GM23338 (cell line): ENCODE measurements at regions not wholly inside any gene's neighbourhood (a gene's known extent, or its start where the extent isn't known, plus 50 kb on each side); places are given as distances from the start of the nearest gene placed in this dataset.

ENCODE experiments used
- ATAC-seq: fragments of 200-7000 bp; cut with Tn5 transposase; 3 replicates; pipeline ENCODE4 v1.9.1; 2020
- DNase-seq: peaks from one replicate; pipeline ENCODE4 v3.0.0-alpha.2; 2015; ENCODE audit warnings: low spot score
- H2AFZ ChIP-seq: fragments of 200-600 bp; sonication (generic); 2 replicates; pipeline ENCODE4 v1.8.0; 2016; ENCODE audit warnings: antibody characterized with exemption, mild to moderate bottlenecking, moderate library complexity
- H3F3A ChIP-seq: fragments of 200-600 bp; sonication (generic); replicated peaks from 2 replicates; pipeline ENCODE4 v1.8.0; 2017; ENCODE audit warnings: antibody characterized with exemption, mixed run types, low read depth
- H3K27ac ChIP-seq: fragments of 200-600 bp; sonication (generic); 2 replicates; pipeline ENCODE4 v1.6.1; 2016; ENCODE audit warnings: low read depth
- H3K27me3 ChIP-seq: fragments of 200-600 bp; sonication (generic); 2 replicates; pipeline ENCODE4 v1.8.0; 2016; ENCODE audit warnings: mild to moderate bottlenecking, mixed run types, moderate library complexity; ENCODE audit not compliant: insufficient read depth
- H3K36me3 ChIP-seq: fragments of 200-600 bp; sonication (generic); 2 replicates; pipeline ENCODE4 v1.8.0; 2016; ENCODE audit warnings: mild to moderate bottlenecking; ENCODE audit not compliant: insufficient read depth
- H3K4me1 ChIP-seq: fragments of 200-600 bp; sonication (generic); 2 replicates; pipeline ENCODE4 v1.8.0; 2016; ENCODE audit warnings: mild to moderate bottlenecking, moderate library complexity; ENCODE audit not compliant: insufficient read depth
- H3K4me2 ChIP-seq: fragments of 200-600 bp; sonication (generic); 2 replicates; pipeline ENCODE4 v1.7.1; 2017; ENCODE audit warnings: mixed run types
- H3K4me3 ChIP-seq: fragments of 200-600 bp; sonication (generic); 2 replicates; pipeline ENCODE4 v1.6.1; 2016; ENCODE audit warnings: mixed run types
- H3K79me2 ChIP-seq: fragments of 200-600 bp; sonication (generic); replicated peaks from 2 replicates; pipeline ENCODE4 v1.8.0; 2017; ENCODE audit warnings: mild to moderate bottlenecking; ENCODE audit not compliant: insufficient read depth
- H3K9me2 ChIP-seq: fragments of 200-600 bp; sonication (generic); 2 replicates; pipeline ENCODE4 v1.8.0; 2017; ENCODE audit not compliant: insufficient read depth
- H4K20me1 ChIP-seq: fragments of 200-600 bp; sonication (generic); replicated peaks from 2 replicates; pipeline ENCODE4 v1.8.0; 2017; ENCODE audit warnings: mild to moderate bottlenecking; ENCODE audit not compliant: insufficient read depth
- H3K27ac Mint-ChIP-seq: 2 replicates; pipeline ENCODE4 v1.8.0; 2020; ENCODE audit warnings: inconsistent platforms, mild to moderate bottlenecking, moderate library complexity, mixed read lengths
- H3K27me3 Mint-ChIP-seq: 3 replicates; pipeline ENCODE4 v1.8.0; 2022; ENCODE audit warnings: low read depth, mild to moderate bottlenecking, moderate library complexity, mixed read lengths, inconsistent platforms; ENCODE audit not compliant: insufficient read depth, poor library complexity
- H3K36me3 Mint-ChIP-seq: 3 replicates; pipeline ENCODE4 v1.8.0; 2021; ENCODE audit warnings: low read depth, mild to moderate bottlenecking, inconsistent platforms, moderate library complexity, mixed read lengths
- H3K4me1 Mint-ChIP-seq: 3 replicates; pipeline ENCODE4 v1.8.0; 2020; ENCODE audit warnings: mild to moderate bottlenecking, inconsistent platforms, mixed read lengths
- H3K4me3 Mint-ChIP-seq: 3 replicates; pipeline ENCODE4 v1.8.0; 2021; ENCODE audit warnings: moderate library complexity, mild to moderate bottlenecking, inconsistent platforms, mixed read lengths
- H3K9me3 Mint-ChIP-seq: 3 replicates; pipeline ENCODE4 v1.8.0; 2020; ENCODE audit warnings: moderate library complexity, mild to moderate bottlenecking, inconsistent platforms, mixed read lengths
- CREB1 ChIP-seq: fragments of 250-450 bp; sonication (Bioruptor Pico); IDR thresholded peaks from 2 replicates; pipeline ENCODE4 v1.5.0; 2020; ENCODE audit warnings: low read depth, mild to moderate bottlenecking, moderate library complexity
- EZH2 ChIP-seq: fragments of 200-600 bp; sonication (generic); IDR thresholded peaks from one replicate; pipeline ENCODE4 v1.8.0; 2017; ENCODE audit warnings: antibody characterized with exemption, mild to moderate bottlenecking, low read depth; ENCODE audit not compliant: unreplicated experiment
- EZH2phosphoT487 ChIP-seq: fragments of 200-600 bp; sonication (generic); IDR thresholded peaks from one replicate; pipeline ENCODE4 v1.8.1; 2018; ENCODE audit warnings: antibody characterized with exemption; ENCODE audit not compliant: unreplicated experiment
- JUNB ChIP-seq: IDR thresholded peaks from one replicate; pipeline ENCODE4 v1.6.1; 2016; ENCODE audit warnings: antibody characterized with exemption; ENCODE audit not compliant: unreplicated experiment
- NANOG ChIP-seq: IDR thresholded peaks from 2 replicates; pipeline ENCODE4 v1.6.1; 2016; ENCODE audit warnings: antibody characterized with exemption, borderline replicate concordance
- POLR2AphosphoS5 ChIP-seq: IDR thresholded peaks from 2 replicates; pipeline ENCODE4 v1.6.1; 2016; ENCODE audit warnings: antibody characterized with exemption, low read depth
- REST ChIP-seq: IDR thresholded peaks from one replicate; pipeline ENCODE4 v1.6.1; 2018; ENCODE audit warnings: antibody characterized with exemption; ENCODE audit not compliant: unreplicated experiment
- STAT1 ChIP-seq: IDR thresholded peaks from one replicate; pipeline ENCODE4 v1.6.1; 2016; ENCODE audit warnings: antibody characterized with exemption; ENCODE audit not compliant: unreplicated experiment
- ZNF331 ChIP-seq: fragments of 250-450 bp; sonication (Bioruptor Pico); IDR thresholded peaks from 2 replicates; pipeline ENCODE4 v1.5.0; 2020; ENCODE audit warnings: low read depth, mild to moderate bottlenecking, moderate library complexity
- TF ChIP-seq, protein P1 (sequence below): IDR thresholded peaks from 2 replicates; pipeline ENCODE4 v1.6.1; 2016; ENCODE audit warnings: antibody characterized with exemption

DNA sequence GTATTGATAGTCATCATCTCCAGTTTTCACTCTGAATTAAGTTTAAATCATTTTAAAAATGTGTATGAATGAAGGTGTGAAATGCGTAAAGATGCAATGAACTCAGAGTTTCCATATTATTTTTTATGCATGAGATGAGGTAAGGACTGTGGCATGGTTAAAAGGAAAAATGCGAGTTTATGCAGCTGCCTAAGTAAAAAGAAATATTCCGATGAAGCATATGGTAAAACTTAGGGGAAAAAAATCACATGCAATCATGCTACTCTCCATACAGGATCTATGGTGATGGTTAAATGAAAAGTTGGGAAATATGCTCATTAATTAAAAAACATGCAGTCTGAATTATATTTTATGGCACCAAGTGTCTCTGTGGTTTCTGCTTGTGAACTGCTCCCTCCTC, 77.5 kb upstream of the SP8 start:
- H3K27ac ChIP-seq: no peak overlapping the region
- H3K79me2 ChIP-seq: no peaks in the 10 kb centered on the region
- no peaks in the 10 kb centered on the region for H3K36me3 Mint-ChIP-seq
- H2AFZ ChIP-seq: no peak overlapping the region
- peaks cover 6% of the 10 kb centered on the region for H3K27me3 Mint-ChIP-seq
- no peak for TF ChIP-seq POLR2AphosphoS5
- no peak for TF ChIP-seq REST
- TF ChIP-seq CREB1 (CRISPR knock-in tag): no peak
- TF ChIP-seq STAT1: no peak
- TF ChIP-seq EZH2: no peak
- TF ChIP-seq, protein P1, sequence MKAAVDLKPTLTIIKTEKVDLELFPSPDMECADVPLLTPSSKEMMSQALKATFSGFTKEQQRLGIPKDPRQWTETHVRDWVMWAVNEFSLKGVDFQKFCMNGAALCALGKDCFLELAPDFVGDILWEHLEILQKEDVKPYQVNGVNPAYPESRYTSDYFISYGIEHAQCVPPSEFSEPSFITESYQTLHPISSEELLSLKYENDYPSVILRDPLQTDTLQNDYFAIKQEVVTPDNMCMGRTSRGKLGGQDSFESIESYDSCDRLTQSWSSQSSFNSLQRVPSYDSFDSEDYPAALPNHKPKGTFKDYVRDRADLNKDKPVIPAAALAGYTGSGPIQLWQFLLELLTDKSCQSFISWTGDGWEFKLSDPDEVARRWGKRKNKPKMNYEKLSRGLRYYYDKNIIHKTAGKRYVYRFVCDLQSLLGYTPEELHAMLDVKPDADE: no peak
- TF ChIP-seq NANOG: no peak
- no peaks in the 10 kb centered on the region for H3K9me2 ChIP-seq
- peaks cover 14% of the 10 kb centered on the region for H3K4me1 Mint-ChIP-seq
- H3K4me3 Mint-ChIP-seq: no peak overlapping the region
- no peaks in the 10 kb centered on the region for H3K36me3 ChIP-seq
- H3K27ac Mint-ChIP-seq: no peak overlapping the region
- no peaks in the 10 kb centered on the region for H4K20me1 ChIP-seq
- no peak overlapping the region for H3K4me2 ChIP-seq
- no peaks in the 10 kb centered on the region for H3K27me3 ChIP-seq
- no peaks in the 10 kb centered on the region for H3K9me3 Mint-ChIP-seq
- peaks cover 9% of the 10 kb centered on the region for H3K4me1 ChIP-seq
- no peak overlapping the region for H3K4me3 ChIP-seq
- H3F3A ChIP-seq: no peaks in the 10 kb centered on the region
- DNase-seq (no peak), ATAC-seq (no peak)

- H3K4me1 ChIP-seq: peaks cover 9% of the 10 kb centered on the region
- no peak overlapping the region for H3K4me3 ChIP-seq
- H3K4me2 ChIP-seq: peak overlapping the region; percentile 40; the same call in 1 of the 2 replicates
- no peaks in the 10 kb centered on the region for H3F3A ChIP-seq
- TF ChIP-seq, protein P1: no peak
- TF ChIP-seq NANOG: no peak
- no peak for TF ChIP-seq ZNF331 (CRISPR knock-in tag)
- TF ChIP-seq EZH2phosphoT487: no peak
- no peak for TF ChIP-seq JUNB
- no peak for TF ChIP-seq EZH2
- no peak overlapping the region for H3K27ac ChIP-seq
- Mint-ChIP-seq H3K9me3 (no peaks in the 10 kb centered on the region), H3K4me3 (no peak overlapping the region), H3K36me3 (no peaks in the 10 kb centered on the region), H3K4me1 (peaks cover 14% of the 10 kb centered on the region), H3K27ac (no peak overlapping the region), H3K27me3 (peaks cover 3% of the 10 kb centered on the region)
- H3K9me2 ChIP-seq: no peaks in the 10 kb centered on the region
- DNase-seq (peak; percentile 55), ATAC-seq (peak; percentile 89)
- no peak overlapping the region for H2AFZ ChIP-seq
- H3K79me2 ChIP-seq: no peaks in the 10 kb centered on the region
- H3K36me3 ChIP-seq: no peaks in the 10 kb centered on the region
- no peaks in the 10 kb centered on the region for H4K20me1 ChIP-seq
- H3K27me3 ChIP-seq: no peaks in the 10 kb centered on the region
Measured at GRCh38 chr7:20865684-20866083, 79.0 kb upstream of the SP8 start.
